ENCODE measurements at regions not wholly inside any gene's neighbourhood (a gene's known extent, or its start where the extent isn't known, plus 50 kb on each side); places are given as distances from the start of the nearest gene placed in this dataset.

DNA sequence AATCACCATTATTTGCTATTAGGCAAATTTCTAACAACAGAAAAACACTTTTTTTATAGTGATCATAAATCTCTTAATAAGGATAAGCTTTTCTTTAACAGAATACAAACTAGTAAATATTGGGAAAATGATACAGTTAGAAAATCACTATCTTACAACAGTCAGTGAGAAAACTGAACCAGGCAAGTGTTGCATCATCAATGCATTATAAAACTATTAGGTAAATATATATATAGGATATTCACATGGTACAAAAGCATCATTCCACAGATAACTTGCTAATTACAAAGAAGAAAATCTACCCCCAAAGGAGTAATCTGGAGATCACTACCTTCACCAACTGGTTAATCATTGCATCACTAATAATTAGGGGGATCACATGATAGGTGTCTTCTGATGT, 652.1 kb downstream of the HACE1 start:
- ATAC-seq (no peak), DNase-seq (no peak)

DNA sequence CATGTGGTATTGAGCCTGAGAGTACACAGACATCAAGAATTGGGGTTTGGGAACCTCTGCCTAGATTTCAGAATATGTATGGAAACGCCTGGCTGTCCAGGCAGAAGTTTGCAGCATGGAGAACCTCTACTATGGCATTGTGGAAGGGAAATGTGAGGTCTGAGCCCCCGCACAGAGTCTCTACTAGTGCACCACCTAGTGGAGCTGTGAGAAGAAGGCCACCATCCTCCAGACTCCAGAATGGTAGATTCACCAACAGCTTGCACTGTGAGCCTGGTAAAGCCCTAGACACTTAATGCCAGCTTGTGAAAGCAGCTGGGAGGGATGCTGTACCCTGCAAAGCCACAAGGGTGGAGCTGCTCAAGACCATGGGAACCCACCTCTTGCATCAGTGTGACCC, 658.2 kb downstream of the HACE1 start:
- no peak for DNase-seq
- no peak for ATAC-seq

DNA sequence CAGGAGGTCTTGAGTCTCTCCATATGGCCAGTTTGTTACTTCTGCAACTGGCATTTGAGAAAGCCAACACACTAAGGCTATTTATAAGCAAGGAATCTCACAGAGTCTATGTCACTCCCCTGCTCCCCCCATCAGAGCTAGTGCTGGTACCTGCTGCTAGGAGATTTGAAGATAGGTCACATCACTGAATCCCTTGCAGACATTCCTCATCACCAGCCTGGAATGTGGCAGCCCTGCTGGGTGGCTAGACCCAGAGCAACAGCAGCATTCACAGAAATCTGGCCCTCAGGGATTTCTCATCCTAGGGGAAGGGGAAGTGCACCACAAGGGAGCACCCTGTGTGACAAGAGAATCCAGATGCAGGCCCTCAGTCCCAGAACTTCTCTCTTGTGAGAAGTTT, 672.1 kb downstream of the HACE1 start:
- ATAC-seq (no peak), DNase-seq (no peak)

DNA sequence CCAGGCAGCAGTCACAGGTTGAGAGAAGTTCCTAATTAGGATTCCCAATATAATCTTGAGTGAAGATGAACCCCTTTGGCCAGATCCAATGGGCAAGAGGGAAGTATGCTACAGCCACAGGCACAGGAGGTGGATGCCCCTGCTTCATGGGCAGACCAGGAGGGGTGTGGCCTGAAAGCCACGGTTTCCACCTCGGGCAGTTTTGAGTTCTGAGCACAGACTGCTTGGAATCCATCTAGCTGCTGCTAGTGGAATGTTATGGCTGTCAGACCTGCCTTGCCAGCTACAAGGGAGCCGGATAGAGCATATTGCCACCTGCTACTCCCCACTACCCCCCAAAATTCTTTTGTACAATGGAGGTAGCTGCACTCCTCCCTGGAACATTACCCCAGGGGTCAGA, 672.9 kb downstream of the HACE1 start:
- DNase-seq (no peak), ATAC-seq (no peak)

GRCh38 chr6:104183816-104184435, 675.8 kb downstream of the HACE1 start:
- DNase-seq, result no peak
- ATAC-seq, result no peak

GRCh38 chr6:104182811-104183210, 676.9 kb downstream of the HACE1 start:
- DNase-seq (no peak), ATAC-seq (no peak)

DNA sequence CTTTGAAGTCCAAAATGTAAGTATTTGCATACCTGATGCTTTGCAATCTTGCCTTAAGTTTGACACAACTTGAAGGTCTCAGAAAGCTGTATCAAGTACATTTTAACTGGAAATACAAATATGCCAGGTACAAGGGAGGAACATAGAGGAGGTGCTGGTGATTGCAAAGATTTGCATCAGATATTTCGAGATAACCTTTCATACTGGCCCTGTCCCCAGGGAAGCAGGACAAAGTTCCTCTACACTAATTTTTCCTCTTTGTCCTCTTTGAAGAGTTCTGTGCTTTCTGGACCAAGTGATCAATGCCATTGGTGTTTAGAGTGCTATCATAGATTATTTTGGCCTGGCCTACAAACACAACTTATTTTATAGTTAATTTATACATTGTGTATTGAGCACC, 686.1 kb downstream of the HACE1 start:
- DNase-seq, result no peak
- ATAC-seq, result no peak

- ATAC-seq (no peak), DNase-seq (no peak)
Observed at GRCh38 chr6:104170401-104170800, 689.3 kb downstream of the HACE1 start.

GRCh38 chr6:104166055-104166668, 693.6 kb downstream of the HACE1 start:
- ATAC-seq (no peak), DNase-seq (no peak)

DNA sequence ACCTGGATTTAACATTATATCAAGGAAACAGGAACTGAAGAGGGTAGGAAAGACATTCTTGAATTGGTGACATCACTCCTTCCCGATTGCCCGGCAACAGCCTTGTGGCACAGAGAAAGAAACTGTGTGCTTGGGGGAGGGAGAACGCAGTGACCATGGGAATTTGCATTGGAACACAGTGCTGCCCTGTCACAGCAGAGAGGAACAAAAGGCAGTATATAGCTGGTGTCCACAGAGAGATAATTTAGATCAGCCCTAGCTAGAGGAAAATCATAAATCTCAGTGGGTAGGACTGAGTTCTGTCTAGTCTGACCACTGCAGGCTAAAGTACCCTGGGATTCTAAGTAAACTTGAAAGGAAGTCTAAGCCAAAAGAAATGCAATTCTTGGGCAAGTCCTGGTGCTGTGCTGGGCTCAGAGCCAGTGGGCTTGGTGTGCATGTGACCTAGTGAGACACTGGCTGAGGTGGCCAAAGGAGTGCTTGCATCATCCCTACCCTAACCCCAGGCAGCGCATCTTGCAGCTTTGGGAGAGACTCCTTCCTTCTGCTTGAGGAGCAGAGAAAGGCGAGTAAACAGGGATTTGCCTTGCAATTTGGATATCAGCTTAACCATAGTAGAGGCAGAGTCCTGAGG, 697.6 kb downstream of the HACE1 start:
- DNase-seq (no peak), ATAC-seq (no peak)

DNA sequence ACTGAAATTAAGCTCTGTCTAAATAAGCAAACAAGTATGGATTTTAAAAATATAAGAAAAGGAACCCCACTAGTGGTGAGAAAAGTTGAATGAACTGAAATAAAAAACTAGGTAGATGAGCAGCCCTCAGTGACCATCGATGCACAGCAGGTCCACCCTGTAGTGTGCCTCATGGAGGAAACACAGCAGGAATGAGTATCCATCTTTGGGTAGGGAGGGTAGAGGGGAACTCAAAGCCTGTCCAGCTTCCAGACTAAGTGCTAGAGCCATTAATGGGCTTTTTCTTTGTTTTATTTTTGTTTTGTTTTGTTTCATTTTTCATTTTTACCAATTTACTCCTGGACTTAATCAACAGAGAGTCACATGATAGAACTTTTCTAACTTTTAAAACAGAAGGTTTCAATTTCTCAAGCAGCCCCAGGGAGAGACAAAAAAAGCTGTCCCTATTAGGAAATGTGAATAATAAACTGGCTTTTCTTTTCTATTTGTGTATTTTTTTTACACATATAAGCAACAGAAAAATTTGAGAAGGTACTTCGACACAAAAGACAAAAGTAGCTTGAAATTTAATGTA, 700.6 kb downstream of the HACE1 start:
- no peak for DNase-seq
- ATAC-seq, result no peak

DNA sequence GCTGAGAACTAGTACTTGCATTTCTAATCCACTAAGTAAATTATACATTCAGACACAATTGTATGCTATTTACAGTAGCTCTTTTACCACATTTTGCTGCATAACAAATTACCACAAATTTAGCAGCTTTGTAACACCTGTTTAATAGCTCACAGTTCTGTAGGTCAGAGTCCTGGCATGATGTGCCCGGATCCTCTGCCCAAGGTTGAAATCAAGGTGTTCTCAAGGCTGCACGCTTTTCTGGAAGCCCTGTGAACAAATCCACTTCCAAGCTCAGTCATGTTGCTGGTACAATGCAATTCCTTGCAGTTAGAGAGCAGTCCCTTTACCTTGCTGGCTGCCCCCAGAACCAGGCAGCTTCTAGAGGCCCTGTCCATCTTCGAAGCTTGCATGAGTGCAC, 716.0 kb downstream of the HACE1 start:
- ATAC-seq (no peak), DNase-seq (no peak)

- DNase-seq (no peak), ATAC-seq (no peak)
Observed at GRCh38 chr6:104134876-104135275, 724.8 kb downstream of the HACE1 start.

DNA sequence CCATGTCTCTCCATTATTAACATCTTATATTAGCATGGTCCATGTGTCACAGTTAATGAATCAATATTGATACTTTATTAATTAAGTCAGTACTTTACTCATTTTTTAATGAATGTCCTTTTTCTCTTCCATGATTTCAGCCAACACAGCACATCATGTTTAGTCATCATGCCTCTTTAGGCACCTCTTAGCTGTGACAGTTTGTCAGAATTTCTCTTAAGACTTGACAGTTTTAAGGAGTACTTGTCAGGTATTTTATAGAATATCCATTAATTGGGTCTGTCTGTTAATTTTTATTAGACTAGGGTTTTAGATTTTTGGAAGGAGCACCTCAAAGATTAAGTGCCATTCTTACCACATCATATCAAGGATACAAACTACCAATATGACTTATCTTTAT, 729.4 kb downstream of the HACE1 start:
- ATAC-seq, result no peak
- DNase-seq, result no peak

- DNase-seq (no peak), ATAC-seq (no peak)
Observed at GRCh38 chr6:104126315-104127005, 733.3 kb downstream of the HACE1 start.

GRCh38 chr6:104123227-104123626, 736.5 kb downstream of the HACE1 start:
- DNase-seq (no peak), ATAC-seq (no peak)

DNA sequence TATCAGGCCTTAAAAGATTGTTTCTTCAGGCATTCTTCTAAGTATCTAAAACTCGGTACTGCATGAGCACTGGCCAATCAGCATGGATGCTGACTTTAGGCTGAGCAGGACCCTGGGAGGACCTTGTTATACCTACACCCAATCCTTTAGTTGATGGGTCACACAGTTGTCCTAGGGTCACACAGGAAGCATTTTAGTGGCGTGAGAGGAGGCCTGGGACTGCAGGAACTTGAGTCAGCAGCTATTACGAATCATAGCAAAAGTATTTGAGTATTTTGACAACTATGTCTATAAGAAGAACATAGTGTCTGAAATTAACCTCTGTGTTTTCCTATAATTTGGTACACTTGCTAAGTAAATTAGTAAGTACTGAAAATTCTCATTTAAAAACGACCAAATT, 741.4 kb downstream of the HACE1 start:
- no peak for DNase-seq
- no peak for ATAC-seq

- DNase-seq (no peak), ATAC-seq (no peak)
Observed at GRCh38 chr6:104109806-104110205, 749.9 kb downstream of the HACE1 start.

DNA sequence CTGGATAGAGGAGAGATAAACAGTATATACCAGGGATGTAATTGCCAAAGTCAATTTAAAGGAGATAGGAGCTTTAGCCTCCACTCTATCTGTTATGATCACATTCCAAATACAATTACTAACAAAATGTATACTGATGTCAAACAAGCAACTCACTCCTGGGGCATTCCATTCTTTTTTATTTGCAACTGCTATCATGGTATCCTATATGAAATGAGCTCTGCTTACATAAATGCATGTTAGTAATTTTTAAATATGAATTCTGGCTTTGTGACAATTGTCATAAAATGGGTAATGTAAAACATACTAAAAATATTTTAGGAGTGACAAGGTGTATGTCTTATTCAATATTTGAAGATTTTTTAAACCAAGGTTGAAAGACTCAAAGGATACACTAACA, 751.1 kb downstream of the HACE1 start:
- DNase-seq, result no peak
- ATAC-seq, result no peak

DNA sequence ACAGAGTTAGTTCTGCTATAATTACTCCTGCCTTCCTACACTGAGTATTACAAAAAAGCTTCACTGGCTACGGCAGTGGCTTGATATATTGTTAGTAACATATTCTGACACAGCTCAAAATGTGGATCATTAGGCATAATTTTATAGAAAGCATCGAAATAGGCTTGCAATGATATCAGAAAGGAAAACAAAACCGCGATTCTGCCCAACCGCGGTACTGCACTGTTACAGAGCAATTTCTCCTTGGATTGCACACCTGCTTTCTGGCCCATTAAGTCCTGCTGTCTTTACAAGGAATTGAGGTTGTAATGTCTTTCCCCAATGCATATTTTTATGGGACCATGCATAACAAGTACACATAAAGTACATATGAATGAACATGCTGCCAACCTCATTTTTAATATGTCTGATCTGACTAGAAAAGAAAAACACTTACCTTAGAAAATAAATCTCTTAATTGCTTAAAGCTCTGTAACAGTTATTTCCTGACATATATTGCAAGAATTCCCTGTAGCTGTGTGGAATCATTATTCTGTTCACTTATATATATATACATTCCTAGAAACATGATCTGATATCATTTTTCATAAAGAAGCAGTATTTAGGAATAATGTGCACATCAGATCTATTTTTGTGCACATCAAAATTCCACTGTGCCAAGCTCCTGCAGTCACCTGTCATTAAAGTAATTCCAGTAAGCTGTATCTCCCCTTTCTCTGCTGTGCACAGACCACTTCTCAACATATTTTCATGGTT, 763.9 kb downstream of the HACE1 start:
- DNase-seq (no peak), ATAC-seq (no peak)

DNA sequence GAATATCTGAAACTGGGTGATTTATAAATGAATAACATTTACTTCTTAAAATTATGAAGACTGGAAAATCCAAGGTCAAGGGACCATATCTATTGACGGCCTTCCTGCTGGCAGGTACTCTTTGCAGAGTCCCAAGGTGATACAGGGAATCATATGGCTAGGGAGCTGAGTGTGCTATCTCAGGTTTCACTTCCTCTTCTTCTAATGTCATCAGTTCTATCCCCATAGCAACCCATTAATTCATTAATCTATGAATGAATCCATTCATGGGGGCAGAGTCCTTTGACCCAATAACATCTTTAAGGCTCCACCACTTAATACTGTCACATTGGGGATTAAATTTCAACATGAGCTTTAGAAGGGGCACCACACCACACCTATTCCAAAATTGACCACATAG, 772.0 kb downstream of the HACE1 start:
- no peak for ATAC-seq
- no peak for DNase-seq

DNA sequence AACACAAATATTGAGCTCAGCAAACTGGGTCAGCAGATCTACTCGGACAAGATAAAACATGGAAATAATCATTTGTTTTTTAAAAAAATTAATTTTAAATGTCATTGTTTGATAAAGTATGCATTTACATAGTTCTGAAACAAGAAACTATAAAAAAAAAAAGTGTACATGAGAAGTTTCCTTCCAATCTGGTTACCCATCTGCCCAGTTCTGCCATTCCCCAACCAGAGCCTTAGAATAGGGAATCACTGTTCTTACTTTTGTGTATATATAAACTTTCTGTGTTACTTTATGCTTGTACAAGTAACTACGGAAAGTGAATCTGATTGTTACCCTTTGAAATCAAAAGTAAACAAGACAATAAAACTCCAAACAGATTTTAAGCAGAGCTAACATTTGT, 791.4 kb downstream of the HACE1 start:
- no peak for DNase-seq
- no peak for ATAC-seq

All from stimulated activated naive CD8-positive, alpha-beta T cell treated with anti-CD3 and anti-CD28 coated beads, Interleukin-15, Interleukin-2, amounts not matched to agents 100 U/mL and 50 U/mL, for 24 hours (primary cell).